Amniotic epithelial cell (primary cell): ENCODE measurements at regions not wholly inside any gene's neighbourhood (a gene's known extent, or its start where the extent isn't known, plus 50 kb on each side); places are given as distances from the start of the nearest gene placed in this dataset.
"Not testable (repeated sequence)": the region's sequence is repeated elsewhere in the genome, so short reads cannot be mapped to it uniquely, and the experiment has no call there.

ENCODE experiments used
- DNase-seq: peaks from one replicate; pipeline ENCODE4 v3.0.0-alpha.2; 2010; ENCODE audit warnings: low read depth

- no peak for DNase-seq
These were observed 153.9 kb upstream of the SETMAR start for GRCh38 chr3:4149296-4149695.

GRCh38 chr3:4150816-4151215 lies 152.4 kb upstream of the SETMAR start:
- no peak for DNase-seq

DNA sequence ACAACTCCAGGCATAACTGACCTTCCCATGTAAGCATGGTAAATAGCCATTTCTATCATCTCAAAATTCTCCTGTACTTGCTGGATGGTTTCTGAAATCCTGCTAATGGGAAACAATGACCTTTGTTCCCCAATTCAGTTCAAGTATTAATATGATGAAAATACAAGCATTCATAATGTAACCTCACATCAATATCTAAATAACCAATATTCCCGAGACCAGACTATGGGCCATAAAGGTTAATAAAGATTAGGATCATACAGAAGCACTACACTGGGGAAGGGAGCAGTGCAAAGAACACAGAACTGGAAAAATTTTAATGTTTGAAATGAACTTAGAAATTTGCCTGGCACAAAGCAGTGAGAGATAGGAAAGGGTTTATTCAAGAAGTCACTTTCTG lies 151.3 kb upstream of the SETMAR start:
- no peak for DNase-seq

- no peak for DNase-seq
These were observed 149.4 kb upstream of the SETMAR start for GRCh38 chr3:4153771-4154170.

GRCh38 chr3:4158329-4158728 lies 144.8 kb upstream of the SETMAR start:
- DNase-seq: no peak

DNA sequence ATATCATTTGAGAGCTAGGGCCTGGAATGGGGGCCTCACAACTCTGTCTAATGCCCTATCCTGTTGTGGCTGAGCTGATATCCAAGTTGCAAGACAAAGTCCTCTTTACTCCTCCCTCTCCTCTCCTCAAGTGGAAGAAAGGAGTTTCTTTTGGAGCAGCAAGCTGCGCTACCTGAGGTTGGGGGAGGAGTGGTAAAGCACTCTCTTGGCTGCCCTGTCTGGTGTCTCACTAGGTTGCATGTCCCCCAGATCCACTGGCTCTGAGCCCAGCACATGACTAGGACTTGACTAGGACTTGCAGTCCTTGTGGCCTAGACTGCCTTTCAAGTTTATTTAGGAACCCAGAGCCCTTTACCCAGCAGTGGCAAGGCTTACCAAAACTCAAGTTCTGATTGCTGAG lies 141.1 kb upstream of the SETMAR start:
- no peak for DNase-seq

GRCh38 chr3:4163011-4163410 lies 140.2 kb upstream of the SETMAR start:
- DNase-seq: no peak

GRCh38 chr3:4166540-4166939 lies 136.6 kb upstream of the SETMAR start:
- no peak for DNase-seq

- DNase-seq: not testable (repeated sequence)
These were observed 135.9 kb upstream of the SETMAR start for GRCh38 chr3:4167230-4167629.

- no peak for DNase-seq
These were observed 128.4 kb upstream of the SETMAR start for GRCh38 chr3:4174791-4175190.

- DNase-seq: no peak
These were observed 111.2 kb upstream of the SETMAR start for GRCh38 chr3:4191971-4192370.

DNA sequence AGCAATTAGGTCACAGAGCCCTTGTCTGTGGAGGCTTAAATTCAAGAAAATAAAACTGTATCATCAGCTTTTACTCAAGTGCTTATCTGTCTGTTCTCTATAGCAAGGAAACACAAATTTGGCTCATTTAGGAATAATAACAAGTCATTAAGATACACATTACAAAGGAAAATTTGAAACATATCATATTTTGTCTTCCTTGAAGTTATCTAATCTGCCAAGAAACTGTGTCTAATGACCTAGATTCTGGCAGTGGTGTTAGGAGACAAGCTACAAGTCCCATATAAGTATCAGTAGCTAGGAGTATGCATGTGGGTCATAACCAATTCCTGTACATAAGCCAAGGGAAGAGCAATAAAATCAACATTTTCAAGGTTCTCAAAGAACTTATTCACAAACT lies 108.2 kb upstream of the SETMAR start:
- no peak for DNase-seq

- DNase-seq: no peak
These were observed 106.5 kb upstream of the SETMAR start for GRCh38 chr3:4196506-4197147.

GRCh38 chr3:4197670-4198069 lies 105.5 kb upstream of the SETMAR start:
- DNase-seq: no peak

GRCh38 chr3:4198491-4198890 lies 104.7 kb upstream of the SETMAR start:
- DNase-seq: no peak

DNA sequence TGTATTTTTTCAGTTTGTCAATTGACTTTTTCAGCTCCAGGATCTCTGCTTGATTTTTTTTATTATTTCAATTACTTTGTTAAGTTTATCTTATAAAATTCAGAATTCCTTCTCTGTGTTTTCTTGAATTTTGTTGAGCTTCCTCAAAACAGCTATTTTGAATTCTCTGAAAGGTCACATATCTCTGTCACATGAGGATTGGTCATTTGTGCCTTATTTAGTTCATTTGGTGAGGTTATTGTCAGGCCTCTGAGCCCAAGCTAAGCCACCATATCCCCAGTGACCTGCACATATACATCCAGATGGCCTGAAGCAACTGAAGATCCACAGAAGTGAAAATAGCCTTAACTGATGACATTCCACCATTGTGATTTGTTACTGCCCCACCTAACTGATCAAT lies 98.4 kb upstream of the SETMAR start:
- DNase-seq: not testable (repeated sequence)

DNA sequence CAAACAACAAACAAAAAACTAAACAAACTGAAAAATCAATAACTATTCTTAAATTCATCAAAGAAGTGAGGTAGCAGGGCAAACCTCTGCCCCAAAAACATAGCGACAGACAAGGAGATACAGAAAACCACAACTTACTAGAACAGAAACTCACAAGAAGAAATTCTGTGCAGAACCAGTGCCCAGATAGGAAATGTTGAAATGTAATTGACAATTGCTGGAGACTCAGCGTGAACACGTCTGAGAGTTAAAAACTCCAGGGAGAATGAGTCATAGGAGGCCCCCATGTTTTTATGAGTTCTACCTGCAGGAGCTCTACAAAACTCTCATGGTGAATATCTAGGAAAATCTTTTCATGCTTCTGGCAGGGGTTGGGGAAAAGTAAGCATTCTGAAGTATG lies 95.5 kb upstream of the SETMAR start:
- DNase-seq: no peak

DNA sequence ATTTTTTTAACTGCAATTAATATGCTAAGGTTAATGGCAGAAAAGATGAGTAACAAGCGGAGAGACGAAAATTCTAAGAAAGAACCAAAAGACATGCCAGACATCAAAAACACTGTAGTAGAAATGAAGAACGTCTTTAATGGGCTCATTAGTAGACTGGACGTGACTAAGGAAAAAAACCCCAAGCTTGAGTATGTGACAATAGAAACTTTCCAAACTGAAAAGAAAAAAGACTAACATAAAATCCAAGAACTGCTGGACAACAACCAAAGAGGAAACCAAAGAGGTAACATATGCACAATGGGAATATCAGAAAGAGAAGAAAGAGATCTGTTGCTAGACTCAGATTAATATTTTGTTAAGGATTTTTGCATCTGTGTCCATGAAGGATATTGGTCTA lies 94.6 kb upstream of the SETMAR start:
- no peak for DNase-seq

GRCh38 chr3:4211610-4212009 lies 91.6 kb upstream of the SETMAR start:
- DNase-seq: no peak

DNA sequence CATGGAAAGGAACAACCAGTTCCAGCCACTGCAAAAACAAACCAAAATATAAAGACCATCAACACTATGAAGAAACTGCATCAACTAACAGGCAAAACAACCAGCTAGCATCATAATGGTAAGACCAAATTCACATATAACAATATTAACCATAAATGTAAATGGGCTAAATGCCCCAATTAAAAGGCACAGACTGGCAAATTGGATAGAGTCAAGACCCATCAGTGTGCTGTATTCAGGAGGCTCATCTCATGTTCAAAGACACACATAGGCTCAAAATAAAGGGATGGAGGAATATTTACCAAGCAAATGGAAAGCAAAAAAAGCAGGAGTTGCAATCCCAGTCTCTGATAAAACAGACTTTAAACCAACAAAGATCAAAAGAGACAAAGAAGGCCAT lies 89.7 kb upstream of the SETMAR start:
- DNase-seq: not testable (repeated sequence)

- DNase-seq: not testable (repeated sequence)
These were observed 86.2 kb upstream of the SETMAR start for GRCh38 chr3:4216974-4217373.

DNA sequence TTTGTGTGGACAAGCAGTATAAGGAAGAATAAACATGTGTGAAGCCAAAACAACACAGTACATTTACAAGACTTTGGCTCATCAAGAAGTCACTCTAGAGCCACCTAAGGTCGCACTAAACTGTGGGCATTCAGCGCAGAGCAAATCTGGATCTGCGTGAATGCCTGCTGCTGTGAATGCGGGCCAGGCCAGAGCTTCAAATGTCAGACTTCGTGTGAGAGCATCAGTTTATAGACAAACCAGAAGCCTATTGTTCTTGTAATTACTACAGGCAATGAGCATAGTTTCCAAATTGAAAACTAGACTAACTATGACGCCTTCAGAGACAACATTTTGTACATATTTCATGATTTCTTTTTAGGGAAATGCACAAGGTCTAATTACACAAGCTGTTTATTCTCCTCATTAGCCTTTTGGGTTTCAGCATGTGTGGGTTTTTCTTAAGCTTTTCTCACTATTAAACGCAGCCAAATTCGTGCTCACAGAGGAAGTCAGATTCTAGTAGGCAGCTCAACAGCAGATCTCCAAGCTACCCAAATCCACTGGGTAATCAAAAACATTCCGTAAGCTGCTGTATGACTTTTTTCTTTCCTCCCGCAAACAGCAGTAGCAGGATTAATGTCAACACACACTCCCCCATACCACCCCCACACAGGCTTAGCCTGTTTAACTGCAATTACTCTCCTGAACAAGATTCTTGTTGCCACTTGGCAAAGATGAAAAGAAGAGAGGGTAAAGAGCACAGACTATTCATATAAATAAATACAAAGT lies 84.5 kb upstream of the SETMAR start:
- DNase-seq: no peak

DNA sequence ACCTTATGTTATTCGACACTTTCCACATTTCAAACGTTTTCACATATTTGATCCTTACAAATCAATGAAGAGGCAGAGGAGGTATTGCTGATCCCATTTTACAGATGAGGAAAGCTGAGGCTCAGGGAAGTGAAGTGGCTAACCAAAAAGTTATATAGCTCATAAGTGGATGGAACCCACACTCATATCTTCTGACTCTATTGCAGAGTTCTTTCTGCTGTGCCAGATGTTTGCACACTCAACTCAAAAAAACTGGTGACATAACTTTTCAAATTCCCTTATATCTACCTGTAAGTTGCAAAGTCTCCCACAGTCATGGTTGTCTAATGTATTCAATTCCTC lies 84.0 kb upstream of the SETMAR start:
- DNase-seq: no peak

DNA sequence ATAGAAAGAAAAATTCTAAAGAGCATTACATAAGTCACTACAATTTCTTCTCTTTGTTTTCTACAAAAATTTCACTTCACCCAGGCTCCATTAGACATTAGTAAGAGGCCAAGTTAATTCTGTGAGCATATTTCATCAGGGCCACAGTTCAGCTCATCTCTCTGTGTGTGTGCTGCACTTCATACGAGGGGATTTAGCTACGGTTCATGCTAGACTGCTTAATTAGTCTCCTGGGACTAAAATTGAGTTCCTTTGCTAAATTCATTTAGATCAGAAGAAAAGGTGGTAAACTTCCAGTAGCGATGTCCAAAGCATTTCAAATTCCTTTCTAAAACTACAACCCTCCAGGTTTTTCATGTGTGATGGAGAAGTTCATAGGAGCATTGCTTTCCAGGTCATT lies 83.1 kb upstream of the SETMAR start:
- no peak for DNase-seq
